ENCODE measurements at regions not wholly inside any gene's neighbourhood (a gene's known extent, or its start where the extent isn't known, plus 50 kb on each side); places are given as distances from the start of the nearest gene placed in this dataset.

DNA sequence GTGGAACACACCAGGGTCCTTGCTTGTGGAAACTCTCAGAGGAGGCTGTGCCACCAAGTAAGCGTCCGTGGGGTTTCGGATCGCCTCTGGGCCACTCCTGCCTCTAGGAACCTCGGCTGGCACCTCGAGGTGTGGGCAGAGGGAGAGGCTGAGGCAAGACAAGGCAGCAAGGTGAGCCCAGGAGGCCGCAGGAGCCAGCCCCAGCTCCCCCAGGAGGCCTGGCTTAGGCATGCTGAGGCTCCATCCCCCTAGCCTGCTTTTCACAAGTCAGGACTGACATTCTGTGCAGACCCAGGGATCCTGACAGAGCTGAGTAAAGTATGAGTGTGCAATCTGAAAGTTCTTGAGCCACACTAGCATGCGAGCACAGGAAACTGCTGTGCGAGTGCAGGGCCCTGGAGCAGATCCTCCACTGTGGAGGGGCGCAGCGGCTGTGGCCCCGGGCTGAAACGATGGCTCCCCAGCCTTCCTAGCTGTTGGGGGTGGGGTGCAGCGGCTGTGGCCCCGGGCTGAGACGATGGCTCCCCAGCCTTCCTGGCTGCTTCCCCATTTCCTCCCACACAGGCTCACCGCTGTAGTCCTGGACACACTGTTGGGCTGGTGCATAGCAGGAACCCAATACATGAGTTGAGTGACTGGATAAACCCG, 75.2 kb upstream of the CD93 start:
- Histone ChIP-seq H3K27me3 (ENCODE audit: control insufficient read depth in 2 of 2, insufficient read depth in 2 of 2, low read length in 2 of 2) (no peaks in the 10 kb centered on the region), H3K27ac (ENCODE audit: low read depth, low read length) (no peak overlapping the region), H3K9me3 (ENCODE audit: control insufficient read depth in 2 of 3, low read length in 3 of 3) (no peaks in the 10 kb centered on the region), H3K36me3 (ENCODE audit: control insufficient read depth in 2 of 3, insufficient read depth in 3 of 3, low read length in 3 of 3) (no peaks in the 10 kb centered on the region), H3K4me3 (ENCODE audit: low read length) (no peak overlapping the region), H3K4me1 (ENCODE audit: control insufficient read depth in 2 of 2, insufficient read depth in 2 of 2, low read length in 2 of 2) (no peaks in the 10 kb centered on the region)
- ATAC-seq (peak; percentile 51), DNase-seq (no peak)
- ChIA-PET POLR2A (no interaction called here), CTCF (no interaction called here)
- H3K27ac Mint-ChIP-seq, result no peak overlapping the region
- intact Hi-C loops (cut with micrococcal nuclease), result no loop called here
- H3K4me1 Mint-ChIP-seq, result peaks cover 0 to 32% (median 9%) of the 10 kb centered on the region in 7 donors
- H3K4me3 Mint-ChIP-seq, result no peak overlapping the region
- no peaks in the 10 kb centered on the region for H3K9me3 Mint-ChIP-seq
- H3K27me3 Mint-ChIP-seq, result peaks cover 0 to 9% (median 3%) of the 10 kb centered on the region in 5 donors
- H3K36me3 Mint-ChIP-seq, result no peaks in the 10 kb centered on the region

DNA sequence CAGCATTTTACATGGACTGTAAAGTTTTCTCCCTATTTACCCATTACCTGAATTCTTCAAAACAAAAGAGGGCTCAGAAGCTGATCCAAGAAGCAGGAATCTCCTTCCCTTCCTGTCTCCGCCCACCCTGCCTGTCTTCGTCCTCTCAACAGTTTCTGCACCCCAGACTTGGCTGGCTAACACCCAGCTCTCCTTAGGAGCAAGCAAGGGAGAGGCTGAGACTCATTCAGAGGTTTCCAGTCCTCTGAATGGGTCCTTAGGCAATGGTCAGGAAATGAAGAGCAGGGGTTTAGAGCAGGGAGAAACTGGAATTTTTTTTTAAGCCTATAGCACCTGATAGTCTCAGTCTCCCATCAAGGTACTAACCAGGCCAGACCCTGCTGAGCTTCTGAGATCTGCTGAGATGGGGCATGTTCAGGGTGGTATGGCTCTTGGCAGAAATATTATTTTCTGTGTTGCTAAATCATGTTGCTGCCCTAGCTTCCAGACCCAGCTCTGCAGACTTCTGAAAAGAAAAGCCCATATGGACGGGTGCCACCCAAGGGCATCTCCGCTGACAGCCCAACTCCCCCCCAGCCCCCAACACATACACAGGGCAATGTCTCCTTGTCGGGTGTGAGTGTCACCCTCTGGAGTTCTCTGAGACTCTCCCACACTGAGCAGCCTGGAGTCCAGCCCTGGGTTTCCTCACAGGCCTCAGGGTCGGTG, 74.6 kb upstream of the CD93 start:
- Histone ChIP-seq H3K27me3 (ENCODE audit: control insufficient read depth in 2 of 2, insufficient read depth in 2 of 2, low read length in 2 of 2) (no peaks in the 10 kb centered on the region), H3K4me1 (ENCODE audit: control insufficient read depth in 2 of 2, insufficient read depth in 2 of 2, low read length in 2 of 2) (no peaks in the 10 kb centered on the region), H3K4me3 (ENCODE audit: low read length) (no peak overlapping the region), H3K27ac (ENCODE audit: low read depth, low read length) (no peak overlapping the region), H3K36me3 (ENCODE audit: control insufficient read depth in 2 of 3, insufficient read depth in 3 of 3, low read length in 3 of 3) (no peaks in the 10 kb centered on the region), H3K9me3 (ENCODE audit: control insufficient read depth in 2 of 3, low read length in 3 of 3) (no peaks in the 10 kb centered on the region)
- Mint-ChIP-seq H3K36me3 (no peaks in the 10 kb centered on the region), H3K9me3 (no peaks in the 10 kb centered on the region), H3K4me1 (peaks cover 0 to 32% (median 9%) of the 10 kb centered on the region in 7 donors), H3K27me3 (peaks cover 0 to 9% (median 2%) of the 10 kb centered on the region in 5 donors), H3K27ac (peak overlapping the region in 1 of 9 donors; percentile 62), H3K4me3 (peak overlapping the region in 2 of 10 donors; percentile 31 to 61)
- ATAC-seq, result no peak
- ChIA-PET CTCF (no interaction called here), POLR2A (no interaction called here)
- no peak for DNase-seq
- intact Hi-C loops (cut with micrococcal nuclease), result no loop called here

DNA sequence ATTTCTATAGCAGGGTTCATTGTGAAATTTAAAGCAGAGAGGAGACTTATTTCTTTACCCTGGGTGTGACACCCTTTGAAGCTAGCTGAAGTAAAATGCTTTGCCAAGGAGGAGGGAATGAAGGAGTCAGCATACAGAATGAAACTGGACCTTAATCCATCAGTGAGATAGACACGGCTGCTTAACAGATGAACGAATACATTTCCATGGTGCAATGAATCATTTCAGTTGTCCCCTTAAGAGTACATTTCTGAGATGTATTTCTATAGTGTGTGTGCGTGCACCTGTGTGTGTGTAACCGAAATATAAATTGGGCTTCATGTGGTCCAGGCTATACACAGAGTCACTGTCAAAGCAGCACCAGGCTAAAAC, 73.8 kb upstream of the CD93 start:
- H3K4me1 ChIP-seq (ENCODE audit: control insufficient read depth in 2 of 2, insufficient read depth in 2 of 2, low read length in 2 of 2), result no peaks in the 10 kb centered on the region
- ChIA-PET CTCF (no interaction called here), POLR2A (no interaction called here)
- DNase-seq (no peak), ATAC-seq (no peak)
- Mint-ChIP-seq H3K9me3 (no peaks in the 10 kb centered on the region), H3K27me3 (peaks cover 0 to 9% (median 0%) of the 10 kb centered on the region in 5 donors), H3K4me3 (peak overlapping the region in 2 of 10 donors; percentile 20 to 50), H3K27ac (peak overlapping the region in 1 of 9 donors; percentile 40), H3K4me1 (peaks cover 0 to 39% (median 9%) of the 10 kb centered on the region in 7 donors), H3K36me3 (no peaks in the 10 kb centered on the region)
- H3K27ac ChIP-seq (ENCODE audit: low read depth, low read length), result no peak overlapping the region
- no peaks in the 10 kb centered on the region for H3K27me3 ChIP-seq (ENCODE audit: control insufficient read depth in 2 of 2, insufficient read depth in 2 of 2, low read length in 2 of 2)
- intact Hi-C loops (cut with micrococcal nuclease), result loop anchor here in 1 of 2 donors (10.0 kb wide), 1 partner anchor 75 kb away; the partner anchor contains the start of gene CD93
- H3K36me3 ChIP-seq (ENCODE audit: control insufficient read depth in 2 of 3, insufficient read depth in 3 of 3, low read length in 3 of 3), result no peaks in the 10 kb centered on the region
- no peaks in the 10 kb centered on the region for H3K9me3 ChIP-seq (ENCODE audit: control insufficient read depth in 2 of 3, low read length in 3 of 3)
- H3K4me3 ChIP-seq (ENCODE audit: low read length), result no peak overlapping the region

DNA sequence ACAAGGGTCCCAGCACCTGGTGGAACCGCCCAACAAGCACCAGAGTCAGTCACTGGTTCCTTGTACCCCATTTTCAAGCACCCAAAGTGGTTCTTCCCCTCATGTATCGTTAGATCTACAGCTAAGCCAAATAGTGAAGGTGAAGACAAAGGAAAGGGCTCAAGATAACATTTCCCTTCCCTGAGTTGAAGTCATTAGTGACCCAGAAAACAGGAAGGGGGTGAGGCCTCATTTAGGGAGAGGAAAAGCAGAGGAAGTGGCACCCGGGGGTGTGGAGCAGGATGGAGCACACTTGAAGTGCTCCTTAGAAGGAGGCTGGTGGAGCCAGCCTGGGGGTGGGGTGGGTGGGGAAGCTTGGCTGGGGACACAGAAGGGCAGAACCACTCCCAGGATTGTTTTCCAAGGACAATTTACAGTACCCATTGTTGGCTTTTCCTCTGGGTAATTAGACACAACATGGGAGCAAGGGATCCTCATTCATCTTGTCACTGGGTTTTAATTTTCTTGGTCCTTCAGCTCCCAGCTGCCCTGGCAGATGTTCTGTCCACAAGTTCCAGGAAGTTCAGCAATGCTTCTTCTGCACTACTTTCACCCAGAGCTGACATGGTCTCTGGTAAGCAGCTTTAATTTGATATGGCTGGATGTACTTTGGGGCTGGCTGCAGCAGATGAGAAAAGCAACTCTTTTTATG, 73.3 kb upstream of the CD93 start:
- intact Hi-C loops (cut with micrococcal nuclease), result loop anchor here in 1 of 2 donors (10.0 kb wide), 1 partner anchor 75 kb away; the partner anchor contains the start of gene CD93
- Mint-ChIP-seq H3K9me3 (no peaks in the 10 kb centered on the region), H3K27me3 (peaks cover 0 to 9% (median 0%) of the 10 kb centered on the region in 5 donors), H3K4me1 (peaks cover 0 to 44% (median 13%) of the 10 kb centered on the region in 7 donors), H3K36me3 (no peaks in the 10 kb centered on the region), H3K27ac (peak overlapping the region in 2 of 9 donors; percentile 62 to 80), H3K4me3 (peak overlapping the region in 2 of 10 donors; percentile 20 to 58)
- Histone ChIP-seq H3K36me3 (ENCODE audit: control insufficient read depth in 2 of 3, insufficient read depth in 3 of 3, low read length in 3 of 3) (no peaks in the 10 kb centered on the region), H3K27me3 (ENCODE audit: control insufficient read depth in 2 of 2, insufficient read depth in 2 of 2, low read length in 2 of 2) (no peaks in the 10 kb centered on the region), H3K4me1 (ENCODE audit: control insufficient read depth in 2 of 2, insufficient read depth in 2 of 2, low read length in 2 of 2) (no peaks in the 10 kb centered on the region), H3K27ac (ENCODE audit: low read depth, low read length) (no peak overlapping the region), H3K9me3 (ENCODE audit: control insufficient read depth in 2 of 3, low read length in 3 of 3) (no peaks in the 10 kb centered on the region), H3K4me3 (ENCODE audit: low read length) (no peak overlapping the region)
- DNase-seq (no peak), ATAC-seq (no peak)
- ChIA-PET POLR2A (no interaction called here), CTCF (no interaction called here)

DNA sequence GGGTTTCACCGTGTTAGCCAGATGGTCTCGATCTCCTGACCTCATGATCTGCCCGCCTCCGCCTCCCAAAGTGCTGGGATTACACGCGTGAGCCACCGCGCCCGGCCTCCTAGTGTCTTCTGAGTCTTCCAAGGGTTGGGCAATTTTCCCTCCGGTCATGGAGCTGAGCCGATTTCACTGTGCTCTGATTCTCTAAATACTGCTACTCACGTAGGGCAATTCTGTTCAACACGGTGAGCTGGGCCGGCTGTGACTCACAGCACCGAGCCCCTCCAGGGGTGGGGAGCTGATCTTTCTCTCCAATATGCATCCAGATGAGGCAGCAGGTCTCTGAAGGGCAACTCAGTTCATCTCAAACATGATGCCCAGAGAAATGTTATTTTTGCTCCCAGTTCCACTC, 71.6 kb upstream of the CD93 start:
- ATAC-seq (no peak), DNase-seq (no peak)
- no peaks in the 10 kb centered on the region for H3K36me3 ChIP-seq (ENCODE audit: control insufficient read depth in 2 of 3, insufficient read depth in 3 of 3, low read length in 3 of 3)
- H3K4me1 ChIP-seq (ENCODE audit: control insufficient read depth in 2 of 2, insufficient read depth in 2 of 2, low read length in 2 of 2), result no peaks in the 10 kb centered on the region
- CTCF ChIA-PET, result no interaction called here
- H3K4me3 ChIP-seq (ENCODE audit: low read length), result no peak overlapping the region
- H3K36me3 Mint-ChIP-seq, result no peaks in the 10 kb centered on the region
- no peak overlapping the region for H3K27ac Mint-ChIP-seq
- H3K4me1 Mint-ChIP-seq, result peaks cover 0 to 46% (median 13%) of the 10 kb centered on the region in 7 donors
- peaks cover 0 to 12% (median 0%) of the 10 kb centered on the region in 5 donors for H3K27me3 Mint-ChIP-seq
- no peaks in the 10 kb centered on the region for H3K27me3 ChIP-seq (ENCODE audit: control insufficient read depth in 2 of 2, insufficient read depth in 2 of 2, low read length in 2 of 2)
- H3K9me3 Mint-ChIP-seq, result no peaks in the 10 kb centered on the region
- no peak overlapping the region for H3K27ac ChIP-seq (ENCODE audit: low read depth, low read length)
- H3K4me3 Mint-ChIP-seq, result no peak overlapping the region
- H3K9me3 ChIP-seq (ENCODE audit: control insufficient read depth in 2 of 3, low read length in 3 of 3), result no peaks in the 10 kb centered on the region
- POLR2A ChIA-PET, result no interaction called here
- intact Hi-C loops (cut with micrococcal nuclease), result loop anchor here in 1 of 2 donors (10.0 kb wide), 1 partner anchor 73 kb away; the partner anchor contains the start of gene CD93

DNA sequence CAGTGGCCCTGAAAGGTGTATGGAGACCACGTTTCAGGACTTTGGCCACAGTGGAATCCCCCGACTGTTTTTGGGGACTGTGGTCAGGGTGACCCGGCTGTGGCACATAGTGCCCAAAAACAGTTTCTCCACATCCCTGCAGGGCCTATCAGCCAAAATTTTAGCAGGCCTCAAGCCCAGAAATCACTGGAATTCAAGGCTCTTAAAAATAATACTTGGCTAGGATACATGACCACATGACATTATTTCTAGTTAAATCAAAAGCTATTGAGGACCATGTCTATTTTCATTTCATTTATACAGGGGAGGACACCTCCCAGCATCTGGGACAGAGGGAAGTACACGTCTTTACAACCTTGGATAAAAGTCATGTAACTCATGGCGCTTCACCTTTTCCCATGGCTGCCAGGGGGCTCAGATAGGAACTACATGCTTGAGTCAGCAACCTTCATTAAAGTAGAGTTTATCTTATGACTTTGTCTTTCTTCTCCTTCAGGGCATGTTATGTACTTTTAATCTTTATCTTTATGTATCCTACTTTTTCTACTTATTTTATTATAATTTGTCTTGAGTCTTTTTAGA, 70.8 kb upstream of the CD93 start:
- no peaks in the 10 kb centered on the region for H3K9me3 ChIP-seq (ENCODE audit: control insufficient read depth in 2 of 3, low read length in 3 of 3)
- Mint-ChIP-seq H3K27me3 (peaks cover 0 to 14% (median 0%) of the 10 kb centered on the region in 5 donors), H3K9me3 (no peaks in the 10 kb centered on the region), H3K36me3 (no peaks in the 10 kb centered on the region), H3K27ac (peak overlapping the region in 1 of 9 donors; percentile 58), H3K4me3 (no peak overlapping the region), H3K4me1 (peaks cover 0 to 53% (median 13%) of the 10 kb centered on the region in 7 donors)
- CTCF ChIA-PET, result no interaction called here
- H3K4me3 ChIP-seq (ENCODE audit: low read length), result no peak overlapping the region
- H3K4me1 ChIP-seq (ENCODE audit: control insufficient read depth in 2 of 2, insufficient read depth in 2 of 2, low read length in 2 of 2), result no peaks in the 10 kb centered on the region
- H3K36me3 ChIP-seq (ENCODE audit: control insufficient read depth in 2 of 3, insufficient read depth in 3 of 3, low read length in 3 of 3), result no peaks in the 10 kb centered on the region
- H3K27me3 ChIP-seq (ENCODE audit: control insufficient read depth in 2 of 2, insufficient read depth in 2 of 2, low read length in 2 of 2), result no peaks in the 10 kb centered on the region
- no peak for DNase-seq
- intact Hi-C loops (cut with micrococcal nuclease), result loop anchor here in 1 of 2 donors (10.0 kb wide), 1 partner anchor 72 kb away; the partner anchor contains the start of gene CD93
- ATAC-seq, result no peak
- POLR2A ChIA-PET, result no interaction called here
- no peak overlapping the region for H3K27ac ChIP-seq (ENCODE audit: low read depth, low read length)
